ENCODE measurements at regions not wholly inside any gene's neighbourhood (a gene's known extent, or its start where the extent isn't known, plus 50 kb on each side); places are given as distances from the start of the nearest gene placed in this dataset.
"Not testable (repeated sequence)": the region's sequence is repeated elsewhere in the genome, so short reads cannot be mapped to it uniquely, and the experiment has no call there.

- DNase-seq, result no peak
These were observed 51.6 kb upstream of the LYRM9 start for GRCh38 chr17:27944546-27945332.

DNA sequence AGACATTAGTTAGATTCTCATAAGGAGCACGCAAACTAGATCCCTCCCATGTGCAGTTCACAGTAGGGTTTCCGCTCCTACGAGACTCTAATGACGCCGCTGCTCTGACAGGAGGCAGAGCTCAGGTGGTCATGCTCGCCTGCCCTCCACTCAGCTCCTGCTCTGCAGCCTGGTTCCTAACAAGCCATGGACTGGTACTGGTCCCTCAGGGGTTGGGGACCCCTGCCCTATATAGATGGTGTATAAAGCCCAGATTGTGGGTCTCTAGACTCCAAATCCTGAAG, 52.1 kb upstream of the LYRM9 start:
- DNase-seq, result no peak

GRCh38 chr17:27945953-27946352, 52.8 kb upstream of the LYRM9 start:
- no peak for DNase-seq

- DNase-seq, result no peak
These were observed 53.3 kb upstream of the LYRM9 start for GRCh38 chr17:27946513-27946912.

DNA sequence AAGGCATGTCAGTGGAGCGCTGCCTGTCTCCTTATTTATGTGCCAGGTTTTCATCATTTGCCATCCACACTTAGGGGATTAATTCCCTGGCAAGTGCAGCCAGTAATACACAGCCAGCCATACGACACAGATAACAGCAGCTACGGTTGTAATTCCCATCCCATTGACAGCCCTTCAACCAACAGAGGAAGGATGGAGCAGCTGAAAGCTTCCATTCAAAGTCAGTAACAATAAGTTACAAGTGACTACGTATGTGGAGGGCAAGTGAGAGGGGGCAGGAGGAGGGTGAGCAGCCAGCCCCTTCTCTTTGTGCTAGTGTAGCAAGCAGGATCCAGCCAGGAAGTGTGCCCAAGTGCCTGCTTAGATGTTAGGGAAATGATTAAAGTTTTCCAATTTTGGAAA, 53.8 kb upstream of the LYRM9 start:
- DNase-seq, result no peak

- DNase-seq, result no peak
These were observed 56.1 kb upstream of the LYRM9 start for GRCh38 chr17:27949304-27949703.

GRCh38 chr17:27950225-27950624, 57.1 kb upstream of the LYRM9 start:
- not testable (repeated sequence) for DNase-seq

- DNase-seq, result no peak
These were observed 57.8 kb upstream of the LYRM9 start for GRCh38 chr17:27950995-27951394.

DNA sequence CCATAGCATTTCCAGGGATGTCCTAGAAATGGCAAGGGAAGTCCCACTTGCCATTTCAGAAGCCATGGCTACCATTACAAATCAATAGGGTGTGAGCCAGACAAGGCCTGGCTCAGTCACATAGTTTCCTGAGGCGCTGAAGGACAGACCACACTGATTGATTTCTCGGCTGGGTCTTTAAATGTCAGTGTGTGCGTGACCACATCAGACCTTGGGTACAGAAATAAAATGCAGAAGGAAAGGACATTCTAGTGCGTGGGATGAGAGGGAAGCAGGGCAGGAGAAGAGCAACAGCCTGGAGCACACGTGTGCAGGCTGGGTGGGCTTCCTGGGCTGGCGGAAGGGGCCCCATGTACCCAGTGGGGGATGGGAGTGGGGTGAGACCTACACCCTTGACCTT, 58.7 kb upstream of the LYRM9 start:
- no peak for DNase-seq

DNA sequence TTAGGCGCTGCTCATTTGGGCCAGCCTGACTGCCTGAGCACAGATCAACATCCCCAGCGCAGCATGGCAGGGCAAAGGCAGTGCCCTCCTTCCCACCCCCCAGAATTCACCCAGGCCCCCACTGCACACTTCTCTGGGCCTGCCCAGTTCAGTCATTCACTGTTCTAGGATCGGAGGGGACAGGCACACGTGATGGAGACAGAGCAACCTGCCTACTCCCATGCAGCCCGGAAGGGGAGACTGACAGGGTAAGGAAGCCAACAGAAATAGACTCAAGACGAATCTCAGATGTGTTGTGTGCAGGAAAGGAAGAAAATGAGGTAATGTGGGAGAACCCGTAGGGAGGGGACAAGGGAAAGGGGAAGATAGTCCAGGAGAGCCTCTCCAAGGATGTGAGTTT, 59.2 kb upstream of the LYRM9 start:
- DNase-seq, result no peak

- DNase-seq, result no peak
These were observed 61.7 kb upstream of the LYRM9 start for GRCh38 chr17:27954548-27955495.

GRCh38 chr17:27956601-27957445, 63.7 kb upstream of the LYRM9 start:
- no peak for DNase-seq

GRCh38 chr17:27957446-27957793, 64.3 kb upstream of the LYRM9 start:
- not testable (repeated sequence) for DNase-seq

GRCh38 chr17:27958708-27959381, 65.7 kb upstream of the LYRM9 start:
- DNase-seq, result no peak

GRCh38 chr17:27959382-27959709, 66.2 kb upstream of the LYRM9 start:
- DNase-seq, result no peak

GRCh38 chr17:27960183-27960849, 67.2 kb upstream of the LYRM9 start:
- no peak for DNase-seq

- not testable (repeated sequence) for DNase-seq
These were observed 69.4 kb upstream of the LYRM9 start for GRCh38 chr17:27962581-27962980.

GRCh38 chr17:27965224-27965623, 72.1 kb upstream of the LYRM9 start:
- DNase-seq, result no peak

GRCh38 chr17:27968206-27968732, 74.2 kb upstream of the NLK start:
- no peak for DNase-seq

GRCh38 chr17:27970587-27970986, 71.9 kb upstream of the NLK start:
- DNase-seq, result no peak

GRCh38 chr17:27973258-27974044, 69.0 kb upstream of the NLK start:
- DNase-seq, result no peak

Measured in fibroblast of upper back skin (primary cell).